H1 (cell line): ENCODE measurements at regions not wholly inside any gene's neighbourhood (a gene's known extent, or its start where the extent isn't known, plus 50 kb on each side); places are given as distances from the start of the nearest gene placed in this dataset.
A peak's percentile ranks its signal among the peaks of the same experiment; 100 is the strongest.

ENCODE experiments used
- CTCF ChIA-PET: fragments of 300-600 bp; sonication (Branson Sonifier 250); formaldehyde crosslinking; loops from one replicate; lab custom pipeline; 2021; ENCODE audit not compliant: partially characterized antibody; lab: Charles Lee
- POLR2A ChIA-PET: fragments of 300-600 bp; sonication (Branson Sonifier 250); formaldehyde crosslinking; loops from one replicate; lab custom pipeline; 2021; ENCODE audit warnings: inconsistent platforms; ENCODE audit not compliant: partially characterized antibody; lab: Charles Lee
- DNase-seq, 2 experiments: peaks; one replicate each; pipeline versions ENCODE4 v3.0.0 to v3.0.0-alpha.2; 2010 to 2022; ENCODE audit warnings: low spot score in 2 of 2, low read depth in 1 of 2, mixed read lengths in 1 of 2
- FAIRE-seq: peaks from 2 replicates; lab custom pipeline; 2011; peaks lifted over from hg19 to GRCh38; lab: Jason Lieb, UNC
- H2AFZ ChIP-seq: 2 replicates; pipeline ENCODE4 v1.8.1; 2012; ENCODE audit warnings: low read length, inconsistent platforms
- H2AK5ac ChIP-seq: 2 replicates; pipeline ENCODE4 v1.6.1; 2013; ENCODE audit warnings: low read depth, low read length
- H2BK120ac ChIP-seq: replicated peaks from 2 replicates; pipeline ENCODE3; 2013; ENCODE audit warnings: low read depth, low read length, inconsistent platforms
- H2BK12ac ChIP-seq: 2 replicates; pipeline ENCODE4 v1.6.1; 2013; ENCODE audit warnings: low read depth, low read length
- H2BK15ac ChIP-seq: 2 replicates; pipeline ENCODE4 v1.6.1; 2013; ENCODE audit warnings: low read length
- H2BK20ac ChIP-seq: 2 replicates; pipeline ENCODE4 v1.6.1; 2013; ENCODE audit warnings: low read length
- H2BK5ac ChIP-seq: 2 replicates; pipeline ENCODE4 v1.6.1; 2013; ENCODE audit warnings: low read depth, low read length
- H3K14ac ChIP-seq: 2 replicates; pipeline ENCODE4 v1.6.1; 2013; ENCODE audit warnings: inconsistent platforms; ENCODE audit not compliant: insufficient read length
- H3K18ac ChIP-seq: 2 replicates; pipeline ENCODE4 v1.6.1; 2013; ENCODE audit warnings: low read length; ENCODE audit errors: extremely low read depth
- H3K23ac ChIP-seq: 2 replicates; pipeline ENCODE4 v1.6.1; 2013; ENCODE audit warnings: inconsistent platforms; ENCODE audit not compliant: insufficient read length
- H3K23me2 ChIP-seq: 2 replicates; pipeline ENCODE4 v1.6.1; 2013; ENCODE audit warnings: low read depth, low read length
- H3K27ac ChIP-seq: 2 replicates; pipeline ENCODE4 v1.6.1; 2011; ENCODE audit warnings: low read depth, low read length, inconsistent platforms
- H3K27me3 ChIP-seq, 4 experiments: replicated peaks in 1 of 4; 1 replicate in 1 of 4; 2 replicates in 3 of 4; pipeline versions ENCODE4 v1.6.1 to v1.8.1; 2011 to 2013; ENCODE audit warnings: low read length in 3 of 4, mild to moderate bottlenecking in 3 of 4, inconsistent platforms in 2 of 4, mixed read lengths in 2 of 4, moderate library complexity in 1 of 4; ENCODE audit not compliant: control insufficient read depth in 3 of 4, insufficient read depth in 3 of 4; ENCODE audit errors: extremely low read depth in 1 of 4
- H3K36me3 ChIP-seq, 4 experiments: 2 replicates each; pipeline versions ENCODE4 v1.6.1 to v1.8.1; 2011 to 2013; ENCODE audit warnings: mild to moderate bottlenecking in 4 of 4, low read length in 3 of 4, moderate library complexity in 2 of 4, control low read depth in 1 of 4, inconsistent platforms in 1 of 4; ENCODE audit not compliant: insufficient read depth in 4 of 4, control insufficient read depth in 2 of 4
- H3K4ac ChIP-seq: replicated peaks from 2 replicates; pipeline ENCODE3; 2013; ENCODE audit warnings: low read length, low read depth, mixed read lengths, inconsistent platforms; ENCODE audit not compliant: insufficient read length
- H3K4me1 ChIP-seq, 4 experiments: replicated peaks in 1 of 4; 1 replicate in 1 of 4; 2 replicates in 3 of 4; pipeline versions ENCODE4 v1.6.1 to v1.8.1; 2011 to 2013; ENCODE audit warnings: low read length in 3 of 4, inconsistent platforms in 2 of 4, mixed read lengths in 1 of 4; ENCODE audit not compliant: insufficient read depth in 4 of 4, control insufficient read depth in 3 of 4
- H3K4me2 ChIP-seq, 2 experiments: 2 replicates each; pipeline versions ENCODE4 v1.6.1 to v1.8.1; 2011 to 2013; ENCODE audit warnings: low read depth in 2 of 2, low read length in 2 of 2, control low read depth in 1 of 2, inconsistent platforms in 1 of 2, mild to moderate bottlenecking in 1 of 2; ENCODE audit not compliant: insufficient read depth in 1 of 2
- H3K4me3 ChIP-seq, 4 experiments: fragments of 200-600, 300-600 bp in 1 of 4; sonication (generic), shearing (Covaris generic), sonication (Bioruptor Twin) in 1 of 4; 2 replicates each; pipeline versions ENCODE4 v1.5.1 to v1.8.1; 2011 to 2016; ENCODE audit warnings: low read length in 4 of 4, low read depth in 3 of 4, control low read depth in 2 of 4, inconsistent platforms in 2 of 4, mild to moderate bottlenecking in 2 of 4, mixed read lengths in 1 of 4, moderate library complexity in 1 of 4; ENCODE audit not compliant: insufficient read depth in 2 of 4; ENCODE audit errors: extremely low read depth in 1 of 4
- H3K56ac ChIP-seq: replicated peaks from 2 replicates; pipeline ENCODE3; 2013; ENCODE audit warnings: low read depth, mild to moderate bottlenecking, mixed read lengths, low read length, inconsistent platforms; ENCODE audit not compliant: insufficient read length
- H3K79me1 ChIP-seq: 2 replicates; pipeline ENCODE4 v1.6.1; 2013; ENCODE audit warnings: low read depth, low read length, control low read depth
- H3K79me2 ChIP-seq, 2 experiments: 2 replicates each; pipeline versions ENCODE4 v1.6.1 to v1.8.1; 2012 to 2013; ENCODE audit warnings: low read length in 2 of 2, mild to moderate bottlenecking in 2 of 2, inconsistent platforms in 1 of 2; ENCODE audit not compliant: insufficient read depth in 2 of 2, control insufficient read depth in 1 of 2
- H3K9ac ChIP-seq, 4 experiments: replicated peaks in 1 of 4; 1 replicate in 1 of 4; 2 replicates in 3 of 4; pipeline versions ENCODE4 v1.6.1 to v1.8.1; 2011 to 2013; ENCODE audit warnings: low read depth in 3 of 4, low read length in 3 of 4, control low read depth in 2 of 4, mild to moderate bottlenecking in 2 of 4, moderate library complexity in 2 of 4, inconsistent platforms in 1 of 4; ENCODE audit errors: extremely low read depth in 1 of 4
- H3K9me3 ChIP-seq, 2 experiments: 2 replicates each; pipeline versions ENCODE4 v1.6.1 to v1.8.1; 2012 to 2013; ENCODE audit warnings: mild to moderate bottlenecking in 2 of 2, moderate library complexity in 2 of 2, control low read depth in 1 of 2, inconsistent platforms in 1 of 2, low read depth in 1 of 2, low read length in 1 of 2, mixed read lengths in 1 of 2; ENCODE audit not compliant: insufficient read depth in 2 of 2
- H4K20me1 ChIP-seq, 2 experiments: replicated peaks in 1 of 2; 2 replicates each; pipeline versions ENCODE3 to v1.8.1; 2011 to 2013; ENCODE audit warnings: inconsistent platforms in 2 of 2, low read length in 2 of 2, mild to moderate bottlenecking in 1 of 2; ENCODE audit not compliant: insufficient read depth in 2 of 2, control insufficient read depth in 1 of 2
- H4K5ac ChIP-seq: 2 replicates; pipeline ENCODE4 v1.6.1; 2013; ENCODE audit warnings: low read length, low read depth, mixed read lengths, inconsistent platforms; ENCODE audit not compliant: insufficient read length
- H4K8ac ChIP-seq: 2 replicates; pipeline ENCODE4 v1.8.0; 2013; ENCODE audit warnings: mild to moderate bottlenecking, moderate library complexity, low read length, inconsistent platforms; ENCODE audit not compliant: insufficient read depth; ENCODE audit errors: extremely low read depth
- H4K91ac ChIP-seq: replicated peaks from 2 replicates; pipeline ENCODE3; 2013; ENCODE audit warnings: low read length, mixed read lengths, inconsistent platforms; ENCODE audit not compliant: insufficient read length
- MAX ChIP-seq: IDR thresholded peaks from 2 replicates; pipeline ENCODE4 v1.6.1; 2012; ENCODE audit warnings: inconsistent platforms
- WGBS, 2 experiments: shearing (Covaris generic) in 1 of 2; methylation state at CpG; one replicate each; pipeline versions ENCODE4 v1.1.6 to v1.1.7; 2013 to 2015; ENCODE audit warnings: low lambda C conversion rate in 2 of 2, mixed read lengths in 2 of 2, inconsistent platforms in 1 of 2, low coverage in 1 of 2, missing lambda C conversion rate in 1 of 2; ENCODE audit not compliant: insufficient replicate concordance in 2 of 2, insufficient coverage in 1 of 2, insufficient read length in 1 of 2; ENCODE audit errors: extremely low coverage in 1 of 2, missing lambda C conversion rate in 1 of 2; 5-methylcytosine and 5-hydroxymethylcytosine counted together

- Histone ChIP-seq H3K27ac (no peak overlapping the region), H3K23ac (no peak overlapping the region), H3K18ac (no peak overlapping the region), H2BK120ac (no peak overlapping the region), H3K36me3 (no peaks in the 10 kb centered on the region), H3K4ac (no peak overlapping the region), H4K8ac (no peak overlapping the region), H2BK5ac (no peak overlapping the region; the same call in 1 of the 2 replicates), H2BK15ac (no peak overlapping the region), H3K14ac (no peak overlapping the region), H3K4me1 (no peaks in the 10 kb centered on the region), H4K20me1 (no peaks in the 10 kb centered on the region), H2AFZ (no peak overlapping the region), H3K79me2 (no peaks in the 10 kb centered on the region), H2AK5ac (no peak overlapping the region), H3K79me1 (no peaks in the 10 kb centered on the region), H3K4me2 (no peak overlapping the region), H3K56ac (no peak overlapping the region), H2BK20ac (no peak overlapping the region), H4K91ac (no peak overlapping the region), H4K5ac (no peak overlapping the region), H3K9ac (no peak overlapping the region), H3K27me3 (peaks cover 0 to 1% (median 0%) of the 10 kb centered on the region in 4 experiments; a peak in 1 of 7 replicates), H3K23me2 (no peaks in the 10 kb centered on the region), H3K9me3 (no peaks in the 10 kb centered on the region), H2BK12ac (0 out of 2 replicates have a peak overlapping the region, but pooled peaks have one; percentile 12), H3K4me3 (no peak overlapping the region)
- POLR2A ChIA-PET, result no interaction called here
- CTCF ChIA-PET, result interaction anchor here (1.0 kb wide), 1 partner anchor 11 kb away, joined by 3 read pairs; no protein-coding TSS in a partner anchor
- no peak for FAIRE-seq
- 94% methylated on average over 3 of the region's 3 CpGs; no CpG with 5 or more reads in 1 of the 2 experiments for WGBS, 2 experiments
- DNase-seq, result no peak
- TF ChIP-seq MAX, result no peak
These were observed 959.9 kb downstream of the FSTL5 start for GRCh38 chr4:161203865-161204264.
